Stimulated activated memory B cell treated with anti-CD40 and anti-IgM and Interleukin-4, amounts not matched to agents 10 μg/mL and 1 μg/mL and 100 μg/mL, for 72 hours (primary cell): ENCODE measurements at regions not wholly inside any gene's neighbourhood (a gene's known extent, or its start where the extent isn't known, plus 50 kb on each side); places are given as distances from the start of the nearest gene placed in this dataset.

ENCODE experiments used
- ATAC-seq: fragments of 150-1000 bp; cut with Tn5 transposase; 2 replicates; pipeline ENCODE4 v1.10.0; 2021
- H3K27ac Mint-ChIP-seq: one replicate; pipeline ENCODE4 v1.8.0; 2022; ENCODE audit warnings: mild to moderate bottlenecking, mixed read lengths
- H3K27me3 Mint-ChIP-seq: one replicate; pipeline ENCODE4 v1.8.0; 2022; ENCODE audit warnings: mixed read lengths
- H3K36me3 Mint-ChIP-seq: one replicate; pipeline ENCODE4 v1.8.0; 2022; ENCODE audit warnings: mixed read lengths
- H3K4me1 Mint-ChIP-seq: one replicate; pipeline ENCODE4 v1.8.0; 2022; ENCODE audit warnings: mixed read lengths
- H3K4me3 Mint-ChIP-seq: one replicate; pipeline ENCODE4 v1.8.0; 2022; ENCODE audit warnings: mild to moderate bottlenecking, moderate library complexity, mixed read lengths
- H3K9me3 Mint-ChIP-seq: one replicate; pipeline ENCODE4 v1.8.0; 2022; ENCODE audit warnings: mixed read lengths

- ATAC-seq = no peak
- H3K9me3 Mint-ChIP-seq = no peaks in the 10 kb centered on the region
- H3K27ac Mint-ChIP-seq = no peak overlapping the region
Observed at GRCh38 chr1:14027099-14027498, 327.1 kb downstream of the PRDM2 start.

GRCh38 chr1:14031461-14031860, 331.5 kb downstream of the PRDM2 start:
- H3K4me1 Mint-ChIP-seq = no peaks in the 10 kb centered on the region
- H3K4me3 Mint-ChIP-seq = no peak overlapping the region
- no peak overlapping the region for H3K27ac Mint-ChIP-seq
- H3K36me3 Mint-ChIP-seq = no peaks in the 10 kb centered on the region
- H3K27me3 Mint-ChIP-seq = peaks cover 15% of the 10 kb centered on the region
- H3K9me3 Mint-ChIP-seq = no peaks in the 10 kb centered on the region
- no peak for ATAC-seq

More at GRCh38 chr1:14027099-14027498, 327.1 kb downstream of the PRDM2 start:
- H3K27me3 Mint-ChIP-seq = peaks cover 2% of the 10 kb centered on the region
- no peaks in the 10 kb centered on the region for H3K4me1 Mint-ChIP-seq
- no peaks in the 10 kb centered on the region for H3K36me3 Mint-ChIP-seq
- H3K4me3 Mint-ChIP-seq = no peak overlapping the region

- ATAC-seq = no peak
- no peak overlapping the region for H3K4me3 Mint-ChIP-seq
- no peaks in the 10 kb centered on the region for H3K9me3 Mint-ChIP-seq
Observed at GRCh38 chr1:14034506-14034905, 334.5 kb downstream of the PRDM2 start.

GRCh38 chr1:14037101-14037847, 337.3 kb downstream of the PRDM2 start:
- H3K27ac Mint-ChIP-seq = no peak overlapping the region
- no peaks in the 10 kb centered on the region for H3K36me3 Mint-ChIP-seq
- H3K4me1 Mint-ChIP-seq = peaks cover 7% of the 10 kb centered on the region
- H3K27me3 Mint-ChIP-seq = peaks cover 10% of the 10 kb centered on the region
- peaks cover 17% of the 10 kb centered on the region for H3K9me3 Mint-ChIP-seq
- no peak overlapping the region for H3K4me3 Mint-ChIP-seq
- no peak for ATAC-seq

More at GRCh38 chr1:14034506-14034905, 334.5 kb downstream of the PRDM2 start:
- Mint-ChIP-seq H3K27me3 (peaks cover 15% of the 10 kb centered on the region), H3K36me3 (no peaks in the 10 kb centered on the region), H3K27ac (no peak overlapping the region), H3K4me1 (no peaks in the 10 kb centered on the region)

GRCh38 chr1:14039582-14040430, 339.8 kb downstream of the PRDM2 start:
- H3K4me3 Mint-ChIP-seq = no peak overlapping the region
- H3K4me1 Mint-ChIP-seq = peaks cover 7% of the 10 kb centered on the region
- no peaks in the 10 kb centered on the region for H3K27me3 Mint-ChIP-seq
- no peak overlapping the region for H3K27ac Mint-ChIP-seq
- H3K36me3 Mint-ChIP-seq = no peaks in the 10 kb centered on the region
- no peak for ATAC-seq
- H3K9me3 Mint-ChIP-seq = peaks cover 23% of the 10 kb centered on the region

GRCh38 chr1:14049965-14050364, 350.0 kb downstream of the PRDM2 start:
- H3K27ac Mint-ChIP-seq = no peak overlapping the region
- no peak overlapping the region for H3K4me3 Mint-ChIP-seq
- peaks cover 22% of the 10 kb centered on the region for H3K27me3 Mint-ChIP-seq
- H3K9me3 Mint-ChIP-seq = peaks cover 5% of the 10 kb centered on the region
- ATAC-seq = no peak
- no peaks in the 10 kb centered on the region for H3K4me1 Mint-ChIP-seq
- H3K36me3 Mint-ChIP-seq = no peaks in the 10 kb centered on the region

- no peaks in the 10 kb centered on the region for H3K4me1 Mint-ChIP-seq
- peaks cover 22% of the 10 kb centered on the region for H3K27me3 Mint-ChIP-seq
- H3K27ac Mint-ChIP-seq = no peak overlapping the region
- H3K9me3 Mint-ChIP-seq = peaks cover 4% of the 10 kb centered on the region
- ATAC-seq = no peak
- no peaks in the 10 kb centered on the region for H3K36me3 Mint-ChIP-seq
- H3K4me3 Mint-ChIP-seq = no peak overlapping the region
Observed at GRCh38 chr1:14055442-14056223, 355.6 kb downstream of the PRDM2 start.

GRCh38 chr1:14057640-14058039, 357.7 kb downstream of the PRDM2 start:
- Mint-ChIP-seq H3K27me3 (peaks cover 21% of the 10 kb centered on the region), H3K4me3 (no peak overlapping the region), H3K27ac (no peak overlapping the region), H3K36me3 (no peaks in the 10 kb centered on the region), H3K9me3 (peaks cover 4% of the 10 kb centered on the region), H3K4me1 (no peaks in the 10 kb centered on the region)
- no peak for ATAC-seq

GRCh38 chr1:14061204-14061603, 361.2 kb downstream of the PRDM2 start:
- Mint-ChIP-seq H3K9me3 (peaks cover 4% of the 10 kb centered on the region), H3K36me3 (no peaks in the 10 kb centered on the region), H3K4me3 (no peak overlapping the region), H3K27ac (no peak overlapping the region), H3K27me3 (peaks cover 19% of the 10 kb centered on the region), H3K4me1 (no peaks in the 10 kb centered on the region)
- no peak for ATAC-seq

GRCh38 chr1:14061722-14062121, 361.7 kb downstream of the PRDM2 start:
- Mint-ChIP-seq H3K4me1 (no peaks in the 10 kb centered on the region), H3K27ac (no peak overlapping the region), H3K36me3 (no peaks in the 10 kb centered on the region), H3K27me3 (peaks cover 19% of the 10 kb centered on the region), H3K9me3 (peaks cover 4% of the 10 kb centered on the region), H3K4me3 (no peak overlapping the region)
- ATAC-seq = no peak

GRCh38 chr1:14062669-14063068, 362.7 kb downstream of the PRDM2 start:
- peaks cover 19% of the 10 kb centered on the region for H3K27me3 Mint-ChIP-seq
- H3K27ac Mint-ChIP-seq = no peak overlapping the region
- no peaks in the 10 kb centered on the region for H3K36me3 Mint-ChIP-seq
- ATAC-seq = no peak
- peaks cover 4% of the 10 kb centered on the region for H3K9me3 Mint-ChIP-seq
- H3K4me3 Mint-ChIP-seq = no peak overlapping the region
- H3K4me1 Mint-ChIP-seq = no peaks in the 10 kb centered on the region

- H3K27me3 Mint-ChIP-seq = peaks cover 10% of the 10 kb centered on the region
- no peak overlapping the region for H3K27ac Mint-ChIP-seq
- no peaks in the 10 kb centered on the region for H3K36me3 Mint-ChIP-seq
- H3K4me3 Mint-ChIP-seq = no peak overlapping the region
- no peaks in the 10 kb centered on the region for H3K9me3 Mint-ChIP-seq
- no peak for ATAC-seq
- no peaks in the 10 kb centered on the region for H3K4me1 Mint-ChIP-seq
Observed at GRCh38 chr1:14064649-14065442, 364.9 kb downstream of the PRDM2 start.

GRCh38 chr1:14065486-14065885, 365.5 kb downstream of the PRDM2 start:
- no peaks in the 10 kb centered on the region for H3K9me3 Mint-ChIP-seq
- no peaks in the 10 kb centered on the region for H3K4me1 Mint-ChIP-seq
- no peak for ATAC-seq
- no peak overlapping the region for H3K4me3 Mint-ChIP-seq
- H3K27ac Mint-ChIP-seq = no peak overlapping the region
- H3K27me3 Mint-ChIP-seq = peaks cover 10% of the 10 kb centered on the region
- no peaks in the 10 kb centered on the region for H3K36me3 Mint-ChIP-seq

GRCh38 chr1:14067036-14067435, 367.0 kb downstream of the PRDM2 start:
- no peak overlapping the region for H3K27ac Mint-ChIP-seq
- H3K4me1 Mint-ChIP-seq = no peaks in the 10 kb centered on the region
- H3K27me3 Mint-ChIP-seq = no peaks in the 10 kb centered on the region
- H3K4me3 Mint-ChIP-seq = no peak overlapping the region
- no peaks in the 10 kb centered on the region for H3K9me3 Mint-ChIP-seq
- H3K36me3 Mint-ChIP-seq = no peaks in the 10 kb centered on the region
- no peak for ATAC-seq
